Left lung (tissue), 4 donors: ENCODE measurements at regions not wholly inside any gene's neighbourhood (a gene's known extent, or its start where the extent isn't known, plus 50 kb on each side); places are given as distances from the start of the nearest gene placed in this dataset.

Experiments
- ATAC-seq: fragments of 200-7000 bp; cut with Tn5 transposase; one replicate; pipeline ENCODE4 v1.9.1; 2020; ENCODE audit warnings: moderate library complexity
- DNase-seq, 4 donors: peaks; one replicate each; pipeline ENCODE4 v3.0.0-alpha.2; 2013 to 2020
- H3K27ac ChIP-seq, 2 donors: fragments of 200-600 bp; sonication (generic) in 1 of 2; one replicate each; pipeline versions ENCODE4 v1.5.0 to v1.8.0; 2020 to 2021
- H3K27me3 ChIP-seq, 2 donors: fragments of 200-600 bp; sonication (generic) in 1 of 2; one replicate each; pipeline versions ENCODE4 v1.5.0 to v1.8.0; 2020 to 2021
- H3K36me3 ChIP-seq, 2 donors: fragments of 200-600 bp; sonication (generic) in 1 of 2; one replicate each; pipeline versions ENCODE4 v1.5.0 to v1.8.0; 2020 to 2021
- H3K4me1 ChIP-seq, 2 donors: fragments of 200-600 bp; one replicate each; pipeline ENCODE4 v1.8.0; 2021
- H3K4me3 ChIP-seq, 2 donors: fragments of 200-600 bp; sonication (generic) in 1 of 2; one replicate each; pipeline versions ENCODE4 v1.5.0 to v1.8.0; 2020 to 2021; ENCODE audit warnings: mild to moderate bottlenecking in 1 of 2
- H3K9me3 ChIP-seq, 2 donors: fragments of 200-600 bp; sonication (generic) in 1 of 2; one replicate each; pipeline versions ENCODE4 v1.5.0 to v1.8.0; 2020 to 2021
- intact Hi-C, 2 donors: fragments of 100-400 bp; cut with DNase I; formaldehyde crosslinking; loops; one replicate each; pipeline versions ENCODE4 v1.11.2 to v1.14.2; 2022
- TF ChIP-seq, protein P1 (sequence below), 2 donors: fragments of 200-600 bp; sonication (generic) in 1 of 2; IDR thresholded peaks; one replicate each; pipeline versions ENCODE4 v1.5.0 to v1.8.0; 2021; ENCODE audit warnings: antibody characterized with exemption in 2 of 2
- donor health status: DM: no; HTN: yes; CAD: no.
- donor health status: DM: no; HTN: no; CAD: no.

GRCh38 chr12:124389138-124389724, 94.3 kb downstream of the RFLNA start:
- peaks cover 0 to 36% of the 10 kb centered on the region in 2 donors for H3K36me3 ChIP-seq
- intact Hi-C loops = no loop called here
- TF ChIP-seq, protein P1, sequence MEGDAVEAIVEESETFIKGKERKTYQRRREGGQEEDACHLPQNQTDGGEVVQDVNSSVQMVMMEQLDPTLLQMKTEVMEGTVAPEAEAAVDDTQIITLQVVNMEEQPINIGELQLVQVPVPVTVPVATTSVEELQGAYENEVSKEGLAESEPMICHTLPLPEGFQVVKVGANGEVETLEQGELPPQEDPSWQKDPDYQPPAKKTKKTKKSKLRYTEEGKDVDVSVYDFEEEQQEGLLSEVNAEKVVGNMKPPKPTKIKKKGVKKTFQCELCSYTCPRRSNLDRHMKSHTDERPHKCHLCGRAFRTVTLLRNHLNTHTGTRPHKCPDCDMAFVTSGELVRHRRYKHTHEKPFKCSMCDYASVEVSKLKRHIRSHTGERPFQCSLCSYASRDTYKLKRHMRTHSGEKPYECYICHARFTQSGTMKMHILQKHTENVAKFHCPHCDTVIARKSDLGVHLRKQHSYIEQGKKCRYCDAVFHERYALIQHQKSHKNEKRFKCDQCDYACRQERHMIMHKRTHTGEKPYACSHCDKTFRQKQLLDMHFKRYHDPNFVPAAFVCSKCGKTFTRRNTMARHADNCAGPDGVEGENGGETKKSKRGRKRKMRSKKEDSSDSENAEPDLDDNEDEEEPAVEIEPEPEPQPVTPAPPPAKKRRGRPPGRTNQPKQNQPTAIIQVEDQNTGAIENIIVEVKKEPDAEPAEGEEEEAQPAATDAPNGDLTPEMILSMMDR (IDR thresholded peaks at IDR 0.05) = no peak
- ATAC-seq = peak; percentile 74
- peak overlapping the region; percentile 42 for H3K4me3 ChIP-seq
- no peaks in the 10 kb centered on the region for H3K27me3 ChIP-seq
- DNase-seq = peak in 3 of 4 donors; percentile 70 to 96 (median 90)
- H3K4me1 ChIP-seq = peaks cover 53 to 91% of the 10 kb centered on the region in 2 donors
- H3K9me3 ChIP-seq = no peaks in the 10 kb centered on the region
- H3K27ac ChIP-seq = peak overlapping the region; percentile 91 to 99

DNA sequence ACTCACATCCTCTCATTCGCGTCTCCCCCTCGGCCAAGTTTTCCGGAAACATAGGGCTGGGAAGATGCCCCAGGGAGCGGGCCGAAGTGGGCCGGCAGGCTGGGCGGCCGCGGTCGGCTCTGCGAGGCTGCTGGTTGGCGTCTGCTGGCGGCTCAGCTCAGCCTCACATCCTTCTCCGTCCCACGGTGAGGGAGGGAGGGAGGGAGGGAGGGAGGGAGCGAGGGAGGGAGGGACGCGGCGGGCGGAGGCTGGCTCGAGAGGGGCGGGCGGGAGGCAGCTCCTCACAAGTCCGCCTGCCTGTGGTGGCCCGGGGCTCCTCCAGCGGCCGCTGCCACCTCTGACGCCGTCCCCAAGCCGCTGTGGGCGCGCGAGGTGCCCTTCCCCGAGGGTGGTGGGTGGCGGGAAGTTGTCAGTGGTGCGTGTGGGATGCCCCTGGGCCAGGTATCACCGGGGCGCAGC, 93.8 kb downstream of the RFLNA start:
- peaks cover 0 to 36% of the 10 kb centered on the region in 2 donors for H3K36me3 ChIP-seq
- ATAC-seq (peak; percentile 76), DNase-seq (peak; percentile 72 to 93 (median 90))
- TF ChIP-seq, protein P1 (IDR thresholded peaks at IDR 0.05) = no peak
- H3K4me1 ChIP-seq = peaks cover 48 to 89% of the 10 kb centered on the region in 2 donors
- intact Hi-C loops = no loop called here
- peak overlapping the region; percentile 91 to 99 for H3K27ac ChIP-seq
- H3K4me3 ChIP-seq = peak overlapping the region; percentile 42
- H3K9me3 ChIP-seq = no peaks in the 10 kb centered on the region
- no peaks in the 10 kb centered on the region for H3K27me3 ChIP-seq

- no peak for DNase-seq
- intact Hi-C loops = no loop called here
- Histone ChIP-seq H3K4me3 (peak overlapping the region; percentile 30 to 42), H3K4me1 (peaks cover 43 to 87% of the 10 kb centered on the region in 2 donors), H3K9me3 (no peaks in the 10 kb centered on the region), H3K27me3 (no peaks in the 10 kb centered on the region), H3K27ac (peak overlapping the region; percentile 91 to 99), H3K36me3 (peaks cover 0 to 39% of the 10 kb centered on the region in 2 donors)
- TF ChIP-seq, protein P1 (IDR thresholded peaks at IDR 0.05) = no peak
- ATAC-seq = no peak
Measured at GRCh38 chr12:124388038-124388671, 93.3 kb downstream of the RFLNA start.

- H3K4me3 ChIP-seq = peak overlapping the region; percentile 30 to 42
- TF ChIP-seq, protein P1 (IDR thresholded peaks at IDR 0.05) = no peak
- DNase-seq = peak in 1 of 4 donors; percentile 61
- no peaks in the 10 kb centered on the region for H3K9me3 ChIP-seq
- ATAC-seq = peak; percentile 16
- H3K4me1 ChIP-seq = peaks cover 37 to 87% of the 10 kb centered on the region in 2 donors
- H3K27me3 ChIP-seq = no peaks in the 10 kb centered on the region
- peak overlapping the region; percentile 45 to 91 for H3K27ac ChIP-seq
- intact Hi-C loops = no loop called here
- H3K36me3 ChIP-seq = peaks cover 0 to 45% of the 10 kb centered on the region in 2 donors
Measured at GRCh38 chr12:124387528-124387911, 92.6 kb downstream of the RFLNA start.
